H9 (cell line): ENCODE measurements at regions not wholly inside any gene's neighbourhood (a gene's known extent, or its start where the extent isn't known, plus 50 kb on each side); places are given as distances from the start of the nearest gene placed in this dataset.
"Not testable (repeated sequence)": the region's sequence is repeated elsewhere in the genome, so short reads cannot be mapped to it uniquely, and the experiment has no call there.

Source experiments
- DNase-seq: peaks from one replicate; pipeline ENCODE4 v3.0.0-alpha.2; 2017
- H2AFZ ChIP-seq: one replicate; pipeline ENCODE4 v1.6.1; 2013; ENCODE audit warnings: mild to moderate bottlenecking, low read length, control low read depth, moderate library complexity
- H2AK5ac ChIP-seq: 2 replicates; pipeline ENCODE4 v1.6.1; 2013; ENCODE audit warnings: low read length, control low read depth, mixed read lengths; ENCODE audit not compliant: insufficient read length
- H2BK120ac ChIP-seq: one replicate; pipeline ENCODE4 v1.6.1; 2013; ENCODE audit warnings: low read depth, mild to moderate bottlenecking, low read length, control low read depth, inconsistent platforms; ENCODE audit not compliant: poor library complexity, severe bottlenecking
- H2BK12ac ChIP-seq: 2 replicates; pipeline ENCODE4 v1.6.1; 2013; ENCODE audit warnings: low read length, control low read depth, mixed read lengths, low read depth; ENCODE audit not compliant: insufficient read length
- H2BK15ac ChIP-seq: 2 replicates; pipeline ENCODE4 v1.6.1; 2013; ENCODE audit warnings: low read depth, low read length, control low read depth
- H2BK20ac ChIP-seq: one replicate; pipeline ENCODE4 v1.6.1; 2013; ENCODE audit warnings: low read depth, mild to moderate bottlenecking, low read length, control low read depth, inconsistent platforms; ENCODE audit not compliant: poor library complexity, severe bottlenecking
- H2BK5ac ChIP-seq: 2 replicates; pipeline ENCODE4 v1.6.1; 2013; ENCODE audit warnings: low read length, control low read depth, mixed read lengths; ENCODE audit not compliant: insufficient read length
- H3K14ac ChIP-seq: 2 replicates; pipeline ENCODE4 v1.6.1; 2013; ENCODE audit warnings: low read length, control low read depth; ENCODE audit not compliant: insufficient read depth
- H3K18ac ChIP-seq: 2 replicates; pipeline ENCODE4 v1.6.1; 2013; ENCODE audit warnings: low read depth, mild to moderate bottlenecking, mixed read lengths, low read length, control low read depth; ENCODE audit not compliant: insufficient read length
- H3K23ac ChIP-seq: 2 replicates; pipeline ENCODE4 v1.6.1; 2013; ENCODE audit warnings: low read length, control low read depth, mixed read lengths, low read depth; ENCODE audit not compliant: insufficient read length
- H3K23me2 ChIP-seq: 2 replicates; pipeline ENCODE4 v1.6.1; 2013; ENCODE audit warnings: low read depth, mild to moderate bottlenecking, mixed read lengths, low read length, control low read depth; ENCODE audit not compliant: insufficient read length, poor library complexity, severe bottlenecking
- H3K27ac ChIP-seq: 2 replicates; pipeline ENCODE4 v1.5.1; 2013; ENCODE audit warnings: low read length, control low read depth, mixed read lengths, low read depth; ENCODE audit not compliant: insufficient read length
- H3K27me3 ChIP-seq: 2 replicates; pipeline ENCODE4 v1.6.1; 2013; ENCODE audit warnings: low read length, control low read depth, inconsistent platforms; ENCODE audit not compliant: insufficient read depth
- H3K4ac ChIP-seq: 2 replicates; pipeline ENCODE4 v1.6.1; 2013; ENCODE audit warnings: low read depth, mild to moderate bottlenecking, control low read depth, inconsistent platforms, low read length, moderate library complexity
- H3K4me1 ChIP-seq: 2 replicates; pipeline ENCODE4 v1.6.1; 2013; ENCODE audit warnings: low read length, control low read depth, inconsistent platforms; ENCODE audit not compliant: insufficient read depth
- H3K4me2 ChIP-seq: 2 replicates; pipeline ENCODE4 v1.6.1; 2013; ENCODE audit warnings: low read length, control low read depth, mixed read lengths; ENCODE audit not compliant: insufficient read length, insufficient read depth
- H3K56ac ChIP-seq: 2 replicates; pipeline ENCODE4 v1.6.1; 2013; ENCODE audit warnings: low read depth, mild to moderate bottlenecking, mixed read lengths, low read length, control low read depth; ENCODE audit not compliant: insufficient read length
- H3K79me1 ChIP-seq: 2 replicates; pipeline ENCODE4 v1.6.1; 2013; ENCODE audit warnings: low read depth, mild to moderate bottlenecking, moderate library complexity, low read length, control low read depth, inconsistent platforms; ENCODE audit not compliant: insufficient read depth, poor library complexity, severe bottlenecking
- H3K79me2 ChIP-seq: 2 replicates; pipeline ENCODE4 v1.6.1; 2013; ENCODE audit warnings: low read length, control low read depth, inconsistent platforms; ENCODE audit not compliant: insufficient read depth
- H3K9ac ChIP-seq: 2 replicates; pipeline ENCODE4 v1.6.1; 2013; ENCODE audit warnings: low read length, control low read depth, mixed read lengths; ENCODE audit not compliant: insufficient read length; ENCODE audit errors: extremely low read depth
- H3K9me3 ChIP-seq: one replicate; pipeline ENCODE4 v1.6.1; 2013; ENCODE audit warnings: low read depth, low read length, inconsistent platforms; ENCODE audit not compliant: control insufficient read depth
- H3T11ph ChIP-seq: one replicate; pipeline ENCODE4 v1.6.1; 2013; ENCODE audit warnings: mild to moderate bottlenecking, low read length, control low read depth, inconsistent platforms
- H4K20me1 ChIP-seq: one replicate; pipeline ENCODE4 v1.6.1; 2013; ENCODE audit not compliant: control insufficient read depth, insufficient read length, insufficient read depth
- H4K5ac ChIP-seq: 2 replicates; pipeline ENCODE4 v1.6.1; 2013; ENCODE audit warnings: low read depth, mild to moderate bottlenecking, mixed read lengths, low read length, control low read depth; ENCODE audit not compliant: insufficient read length
- H4K8ac ChIP-seq: replicated peaks from 2 replicates; pipeline ENCODE4 v1.6.1; 2013; ENCODE audit warnings: low read length, control low read depth, mixed read lengths, low read depth; ENCODE audit not compliant: insufficient read length
- H4K91ac ChIP-seq: 2 replicates; pipeline ENCODE4 v1.6.1; 2013; ENCODE audit warnings: low read depth, mild to moderate bottlenecking, moderate library complexity, mixed read lengths, low read length, control low read depth; ENCODE audit not compliant: insufficient read length
- H3K27ac Mint-ChIP-seq, 3 experiments: 2 replicates in 2 of 3; 3 replicates in 1 of 3; pipeline ENCODE4 v1.8.0; 2020 to 2021; ENCODE audit warnings: mixed read lengths in 3 of 3, mild to moderate bottlenecking in 1 of 3, moderate library complexity in 1 of 3
- H3K27me3 Mint-ChIP-seq: 2 replicates; pipeline ENCODE4 v1.8.0; 2021; ENCODE audit warnings: low read depth, mild to moderate bottlenecking, moderate library complexity, mixed read lengths
- H3K36me3 Mint-ChIP-seq, 3 experiments: 2 replicates in 2 of 3; 3 replicates in 1 of 3; pipeline ENCODE4 v1.8.0; 2020 to 2021; ENCODE audit warnings: low read depth in 3 of 3, mixed read lengths in 3 of 3; ENCODE audit not compliant: insufficient read depth in 1 of 3
- H3K4me1 Mint-ChIP-seq, 2 experiments: 2 replicates each; pipeline ENCODE4 v1.8.0; 2020; ENCODE audit warnings: mixed read lengths in 2 of 2
- H3K4me3 Mint-ChIP-seq, 2 experiments: 2 replicates in 1 of 2; 3 replicates in 1 of 2; pipeline ENCODE4 v1.8.0; 2020 to 2021; ENCODE audit warnings: mild to moderate bottlenecking in 2 of 2, mixed read lengths in 2 of 2, moderate library complexity in 1 of 2
- H3K9me3 Mint-ChIP-seq, 2 experiments: 2 replicates in 1 of 2; 3 replicates in 1 of 2; pipeline ENCODE4 v1.8.0; 2020; ENCODE audit warnings: mild to moderate bottlenecking in 2 of 2, mixed read lengths in 2 of 2, moderate library complexity in 1 of 2
- WGBS: extraction: QIAGEN DNeasy Blood & Tissue Kit; methylation state at CpG from one replicate; pipeline ENCODE4 v1.1.7; 2013; ENCODE audit warnings: missing lambda C conversion rate, low lambda C conversion rate, mixed read lengths; ENCODE audit not compliant: insufficient read length; ENCODE audit errors: extremely low coverage; 5-methylcytosine and 5-hydroxymethylcytosine counted together

GRCh38 chr15:20334451-20334850 lies 207.1 kb downstream of the GOLGA6L6 start:
- no CpG with 5 or more reads among the region's 6 CpGs for WGBS

GRCh38 chr15:20325751-20326150 lies 215.8 kb downstream of the GOLGA6L6 start:
- not testable (repeated sequence) for H3K4ac ChIP-seq, H3K27me3 ChIP-seq, H3K79me1 ChIP-seq, H3K4me1 Mint-ChIP-seq, H3K4me3 Mint-ChIP-seq, H3K4me1 ChIP-seq, H3K79me2 ChIP-seq, H2AFZ ChIP-seq, H3T11ph ChIP-seq, H3K9ac ChIP-seq, H4K8ac ChIP-seq, H2BK20ac ChIP-seq, H3K23me2 ChIP-seq, H2BK120ac ChIP-seq, H3K27me3 Mint-ChIP-seq, H3K9me3 ChIP-seq, H4K5ac ChIP-seq, DNase-seq, H3K18ac ChIP-seq, H3K14ac ChIP-seq, H3K23ac ChIP-seq, H3K27ac ChIP-seq, H3K36me3 Mint-ChIP-seq, H3K4me2 ChIP-seq, H2BK15ac ChIP-seq, H4K20me1 ChIP-seq, H2BK5ac ChIP-seq, H3K56ac ChIP-seq, H3K27ac Mint-ChIP-seq, H4K91ac ChIP-seq, H2BK12ac ChIP-seq, H2AK5ac ChIP-seq
- peaks cover 39 to 51% of the 10 kb centered on the region in 2 experiments for H3K9me3 Mint-ChIP-seq
- no CpG with 5 or more reads among the region's 4 CpGs for WGBS

More at GRCh38 chr15:20334451-20334850, 207.1 kb downstream of the GOLGA6L6 start:
- not testable (repeated sequence) for H3K4me1 ChIP-seq, H4K8ac ChIP-seq, H3K14ac ChIP-seq, H2AK5ac ChIP-seq, H2BK15ac ChIP-seq, H3K56ac ChIP-seq, H2AFZ ChIP-seq, DNase-seq, H3K23ac ChIP-seq, H2BK12ac ChIP-seq, H2BK120ac ChIP-seq, H3K4me2 ChIP-seq, H3T11ph ChIP-seq, H3K18ac ChIP-seq, H3K4ac ChIP-seq, H3K9ac ChIP-seq, H3K79me1 ChIP-seq, H3K27ac ChIP-seq, H2BK5ac ChIP-seq, H3K27me3 Mint-ChIP-seq, H4K5ac ChIP-seq, H4K91ac ChIP-seq, H2BK20ac ChIP-seq, H3K4me1 Mint-ChIP-seq, H3K27ac Mint-ChIP-seq, H4K20me1 ChIP-seq, H3K27me3 ChIP-seq, H3K79me2 ChIP-seq, H3K23me2 ChIP-seq, H3K4me3 Mint-ChIP-seq
- Mint-ChIP-seq H3K36me3 (peaks cover 10 to 13% (median 10%) of the 10 kb centered on the region in 3 experiments), H3K9me3 (peaks cover 42 to 45% of the 10 kb centered on the region in 2 experiments)
- H3K9me3 ChIP-seq = peaks cover 31% of the 10 kb centered on the region
